ENCODE measurements at regions not wholly inside any gene's neighbourhood (a gene's known extent, or its start where the extent isn't known, plus 50 kb on each side); places are given as distances from the start of the nearest gene placed in this dataset.

DNA sequence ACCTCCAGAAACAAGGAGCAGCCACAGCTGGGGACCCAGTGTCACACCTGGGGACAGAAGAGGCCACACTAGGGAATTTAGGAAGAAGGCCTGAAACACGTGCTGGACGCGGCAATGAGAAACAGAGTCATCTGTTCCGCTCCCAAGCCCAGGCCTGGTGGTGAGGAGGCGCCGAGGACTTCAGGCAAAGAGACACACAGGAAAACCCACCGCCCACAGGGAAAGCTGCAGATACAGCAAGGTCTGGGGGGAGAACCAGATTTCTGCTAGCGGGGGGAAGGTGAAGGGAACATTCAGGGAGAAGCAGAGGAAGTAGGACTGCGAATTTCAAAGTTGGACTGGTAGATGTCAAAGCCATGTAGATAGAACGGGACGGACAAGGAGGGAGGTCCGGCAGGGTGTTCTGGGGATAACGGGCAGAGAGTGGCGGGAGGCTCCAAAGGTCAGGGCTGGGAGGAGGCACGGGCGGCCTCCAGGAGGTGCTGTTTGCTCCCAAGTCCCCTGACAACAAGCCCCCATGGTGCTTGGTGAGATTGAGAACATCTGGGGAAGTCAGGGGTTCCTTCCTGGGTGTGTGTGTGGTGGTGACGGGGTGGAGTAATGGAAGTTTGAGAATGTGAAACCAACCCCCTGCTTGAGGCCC is 351.7 kb upstream of the MYT1L start:
- H3K9me3 ChIP-seq, result no peaks in the 10 kb centered on the region
- intact Hi-C loops (cut with DNase I), result no loop called here
- 91 to 94% (median 92%) methylated on average over 17 of the region's 17 CpGs for WGBS, 3 donors
- TF ChIP-seq POLR2A (IDR thresholded peaks at IDR 0.05) (no peak), EP300 (IDR thresholded peaks at IDR 0.05) (no peak)
- TF ChIP-seq, protein P1, sequence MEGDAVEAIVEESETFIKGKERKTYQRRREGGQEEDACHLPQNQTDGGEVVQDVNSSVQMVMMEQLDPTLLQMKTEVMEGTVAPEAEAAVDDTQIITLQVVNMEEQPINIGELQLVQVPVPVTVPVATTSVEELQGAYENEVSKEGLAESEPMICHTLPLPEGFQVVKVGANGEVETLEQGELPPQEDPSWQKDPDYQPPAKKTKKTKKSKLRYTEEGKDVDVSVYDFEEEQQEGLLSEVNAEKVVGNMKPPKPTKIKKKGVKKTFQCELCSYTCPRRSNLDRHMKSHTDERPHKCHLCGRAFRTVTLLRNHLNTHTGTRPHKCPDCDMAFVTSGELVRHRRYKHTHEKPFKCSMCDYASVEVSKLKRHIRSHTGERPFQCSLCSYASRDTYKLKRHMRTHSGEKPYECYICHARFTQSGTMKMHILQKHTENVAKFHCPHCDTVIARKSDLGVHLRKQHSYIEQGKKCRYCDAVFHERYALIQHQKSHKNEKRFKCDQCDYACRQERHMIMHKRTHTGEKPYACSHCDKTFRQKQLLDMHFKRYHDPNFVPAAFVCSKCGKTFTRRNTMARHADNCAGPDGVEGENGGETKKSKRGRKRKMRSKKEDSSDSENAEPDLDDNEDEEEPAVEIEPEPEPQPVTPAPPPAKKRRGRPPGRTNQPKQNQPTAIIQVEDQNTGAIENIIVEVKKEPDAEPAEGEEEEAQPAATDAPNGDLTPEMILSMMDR (IDR thresholded peaks at IDR 0.05), result no peak
- H3K27ac ChIP-seq, result no peak overlapping the region
- no peak overlapping the region for H3K4me3 ChIP-seq
- H3K27me3 ChIP-seq, result no peaks in the 10 kb centered on the region
- no peak for DNase-seq
- H3K36me3 ChIP-seq, result no peaks in the 10 kb centered on the region
- H3K4me1 ChIP-seq (ENCODE audit: insufficient read depth), result no peaks in the 10 kb centered on the region

DNA sequence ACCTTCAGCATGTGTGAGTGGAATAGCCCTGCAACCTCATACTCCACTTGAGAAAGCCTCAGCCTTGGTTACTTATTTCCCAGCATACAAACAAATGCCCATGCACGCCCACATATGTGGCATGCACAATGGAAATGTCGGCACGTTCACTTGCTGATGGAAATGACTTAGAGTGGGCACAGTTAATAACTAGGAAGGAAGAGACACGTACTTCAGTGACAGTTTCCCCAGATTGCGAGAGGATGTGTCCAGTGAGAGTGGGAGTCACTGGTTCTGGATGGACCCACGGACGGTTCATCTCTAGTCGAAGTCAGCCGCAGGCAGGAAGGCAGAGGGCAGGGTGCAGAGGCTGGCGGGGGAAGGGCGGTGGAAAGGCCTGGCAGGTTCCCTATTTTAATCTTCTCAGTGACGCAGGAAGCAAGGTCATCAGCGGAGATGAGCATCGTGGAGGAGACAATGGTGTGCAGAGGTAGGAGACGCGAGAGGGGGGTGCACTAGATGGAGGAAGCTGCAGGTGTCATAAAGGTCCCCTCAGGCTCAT is 350.7 kb upstream of the MYT1L start:
- no peak for DNase-seq
- WGBS, 3 donors, result 65 to 76% (median 76%) methylated on average over 16 of the region's 16 CpGs
- H3K27ac ChIP-seq, result no peak overlapping the region
- H3K9me3 ChIP-seq, result no peaks in the 10 kb centered on the region
- no peaks in the 10 kb centered on the region for H3K36me3 ChIP-seq
- H3K4me1 ChIP-seq (ENCODE audit: insufficient read depth), result no peaks in the 10 kb centered on the region
- intact Hi-C loops (cut with DNase I), result no loop called here
- no peaks in the 10 kb centered on the region for H3K27me3 ChIP-seq
- H3K4me3 ChIP-seq, result no peak overlapping the region
- TF ChIP-seq POLR2A (IDR thresholded peaks at IDR 0.05) (no peak), EP300 (IDR thresholded peaks at IDR 0.05) (no peak)
- TF ChIP-seq, protein P1 (IDR thresholded peaks at IDR 0.05), result no peak

DNA sequence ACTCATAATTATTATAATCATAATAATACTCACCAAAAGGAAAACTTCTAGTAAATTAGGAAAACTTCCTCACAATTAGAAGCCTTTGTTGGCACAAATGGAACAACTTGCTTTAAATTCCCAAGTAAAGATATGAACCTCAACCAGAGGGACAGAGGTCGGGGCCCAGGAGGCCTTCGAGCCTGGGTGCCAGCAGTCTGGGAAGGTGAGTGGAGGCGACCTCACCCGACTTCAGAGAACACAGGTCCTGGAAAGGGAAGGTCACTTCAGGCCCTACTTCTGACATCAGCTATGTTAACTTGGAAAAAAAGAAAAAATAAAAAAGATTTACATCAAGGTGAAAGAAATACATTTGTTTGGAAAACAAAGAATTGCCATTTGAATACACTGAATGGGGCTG is 350.0 kb upstream of the MYT1L start:
- no peak for DNase-seq
- 82 to 87% (median 86%) methylated on average over 4 of the region's 4 CpGs for WGBS, 3 donors
- no peaks in the 10 kb centered on the region for H3K36me3 ChIP-seq
- H3K4me1 ChIP-seq (ENCODE audit: insufficient read depth), result no peaks in the 10 kb centered on the region
- no peak for TF ChIP-seq EP300 (IDR thresholded peaks at IDR 0.05)
- no peak for TF ChIP-seq POLR2A (IDR thresholded peaks at IDR 0.05)
- TF ChIP-seq, protein P1 (IDR thresholded peaks at IDR 0.05), result no peak
- no peak overlapping the region for H3K27ac ChIP-seq
- H3K27me3 ChIP-seq, result no peaks in the 10 kb centered on the region
- intact Hi-C loops (cut with DNase I), result no loop called here
- H3K9me3 ChIP-seq, result no peaks in the 10 kb centered on the region
- no peak overlapping the region for H3K4me3 ChIP-seq

DNA sequence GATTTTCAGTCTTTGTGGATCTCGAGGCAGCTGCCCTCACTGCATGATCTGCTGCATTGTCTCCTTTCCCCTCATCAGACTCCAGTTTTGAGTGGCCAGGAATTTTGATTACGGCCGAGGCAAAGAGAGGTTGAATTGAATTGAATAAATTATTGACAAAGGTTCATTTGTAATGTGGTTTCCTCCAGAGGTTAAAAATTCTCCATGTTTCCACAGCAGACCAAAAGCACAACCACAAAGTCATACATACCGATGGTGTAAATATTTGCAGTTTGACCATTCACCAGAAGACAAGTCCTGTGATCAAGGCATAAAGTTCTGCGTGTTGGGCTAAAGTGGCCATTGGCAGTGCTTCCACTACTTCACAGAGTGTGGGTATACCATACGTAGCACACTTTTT is 343.8 kb upstream of the MYT1L start:
- no peaks in the 10 kb centered on the region for H3K36me3 ChIP-seq
- TF ChIP-seq EP300 (IDR thresholded peaks at IDR 0.05) (no peak), POLR2A (IDR thresholded peaks at IDR 0.05) (no peak)
- TF ChIP-seq, protein P1 (IDR thresholded peaks at IDR 0.05), result no peak
- H3K27ac ChIP-seq, result no peak overlapping the region
- no peak overlapping the region for H3K4me3 ChIP-seq
- WGBS, 3 donors, result 91 to 92% (median 91%) methylated on average over 6 of the region's 6 CpGs
- DNase-seq, result no peak
- no peaks in the 10 kb centered on the region for H3K4me1 ChIP-seq (ENCODE audit: insufficient read depth)
- intact Hi-C loops (cut with DNase I), result no loop called here
- no peaks in the 10 kb centered on the region for H3K9me3 ChIP-seq
- H3K27me3 ChIP-seq, result no peaks in the 10 kb centered on the region
